Heart left ventricle (tissue), 13 donors: ENCODE measurements at regions not wholly inside any gene's neighbourhood (a gene's known extent, or its start where the extent isn't known, plus 50 kb on each side); places are given as distances from the start of the nearest gene placed in this dataset.

ENCODE experiments used
- CTCF ChIP-seq, 12 donors: fragments of 200-600 bp; sonication (generic) in 4 of 12; IDR thresholded peaks; one replicate each; pipeline versions ENCODE4 v1.5.0 to v1.8.0; 2018 to 2022; ENCODE audit warnings: antibody characterized with exemption in 12 of 12, mild to moderate bottlenecking in 5 of 12
- POLR2A ChIP-seq, 2 donors: fragments of 450-650 bp; IDR thresholded peaks; one replicate each; pipeline ENCODE4 v1.6.1; 2017; ENCODE audit warnings: antibody characterized with exemption in 2 of 2, mild to moderate bottlenecking in 2 of 2, moderate library complexity in 2 of 2
- donor health status: ischemic (EF 13 %, LVEDD 7.1; RV severe dilation, severe dysfunction).
- donor health status: DM: no; HTN: yes; CAD: no.
- donor health status: DM: no; HTN: no; CAD: no.
- donor health status: ischemic (EF 25% LVEDD 6.9; RV normal size, moderate dysfunction).
- donor health status: ischemic (EF 25% LVEDD 5.7; RV mildly dilated, moderate dysfunction).
- donor health status: ischemic (EF 35%, LVEDD 5.7; RV mildly dilated, moderate dysfunction).
- donor health status: nonischemic (EF 11% LVEDD 7.7; RV severe dilation, severe dysfunction).
- donor health status: DM: yes; HTN: yes; CAD: no.
- donor health status: PGD.
- donor health status: ischemic (EF 29% LVEDD 5.4; RV normal size, mild dysfunction).
- donor health status: nonischemic (EF 23%, LVEDD 6.1; RV moderate dilation, normal function).

- no peak for TF ChIP-seq CTCF (IDR thresholded peaks at IDR 0.05)
- no peak for TF ChIP-seq POLR2A (IDR thresholded peaks at IDR 0.05)
Measured at GRCh38 chr5:2242539-2242938, 359.8 kb upstream of the IRX4 start.
